NCI-H526 treated with DMSO at 0.1 percent for 48 hours (cell line): ENCODE measurements at regions not wholly inside any gene's neighbourhood (a gene's known extent, or its start where the extent isn't known, plus 50 kb on each side); places are given as distances from the start of the nearest gene placed in this dataset.
"Not testable (repeated sequence)": the region's sequence is repeated elsewhere in the genome, so short reads cannot be mapped to it uniquely, and the experiment has no call there.

Experiments
- DNase-seq: peaks from one replicate; lab custom pipeline; 2025; lab: John Stamatoyannopoulos, UW

- no peak for DNase-seq
These were observed 287.9 kb downstream of the LTN1 start for GRCh38 chr21:28704746-28705145.

- DNase-seq, result no peak
These were observed 288.8 kb downstream of the LTN1 start for GRCh38 chr21:28703861-28704260.

DNA sequence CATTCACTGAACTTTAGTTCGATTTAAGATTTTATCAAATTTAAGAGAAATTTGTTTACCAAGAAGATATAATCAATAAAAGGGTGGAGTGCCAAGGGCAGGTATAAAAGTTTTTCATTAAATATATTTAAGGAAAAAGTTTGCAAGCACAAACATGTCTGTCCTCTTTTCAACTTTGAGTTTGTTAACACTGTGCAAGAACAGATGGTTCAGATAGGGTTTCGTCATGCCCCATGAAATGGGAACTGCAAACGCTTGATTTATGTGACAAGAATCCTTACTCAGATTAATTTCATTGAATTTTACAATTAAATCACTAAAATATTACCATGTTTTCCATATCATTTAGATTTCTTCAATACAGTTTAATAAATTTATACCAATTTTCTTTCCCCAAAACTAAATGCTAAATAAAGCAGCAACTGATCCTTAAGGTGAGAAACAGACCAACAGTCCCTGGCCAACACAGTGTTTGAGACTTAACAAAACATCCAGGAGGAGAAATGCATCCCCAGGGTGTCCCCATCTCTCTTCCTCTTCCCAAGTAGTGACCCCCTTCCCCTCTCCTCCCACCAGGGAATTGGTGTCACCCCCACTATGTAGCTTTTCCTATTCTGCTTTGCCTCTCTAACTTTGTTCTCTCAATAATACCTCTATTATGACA, 292.9 kb downstream of the LTN1 start:
- DNase-seq, result no peak

DNA sequence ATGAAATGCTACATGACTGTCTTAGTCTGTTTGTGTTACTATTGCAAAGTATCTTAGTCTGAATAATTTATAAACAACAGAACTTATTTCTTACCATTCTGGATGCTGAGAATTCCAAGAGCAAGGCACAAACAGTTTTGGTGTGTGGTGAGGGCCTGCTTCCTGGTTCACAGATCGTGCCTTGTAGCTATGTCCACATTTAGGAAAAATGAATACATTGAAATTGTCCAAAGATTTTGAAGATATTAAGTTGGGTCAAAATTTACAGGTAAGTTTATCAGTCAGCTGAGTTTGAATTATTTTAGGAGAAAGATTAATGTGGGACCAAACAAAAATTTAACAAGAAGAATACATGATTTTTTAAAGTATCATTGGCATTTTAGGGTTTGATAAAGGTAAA, 293.5 kb downstream of the LTN1 start:
- no peak for DNase-seq

DNA sequence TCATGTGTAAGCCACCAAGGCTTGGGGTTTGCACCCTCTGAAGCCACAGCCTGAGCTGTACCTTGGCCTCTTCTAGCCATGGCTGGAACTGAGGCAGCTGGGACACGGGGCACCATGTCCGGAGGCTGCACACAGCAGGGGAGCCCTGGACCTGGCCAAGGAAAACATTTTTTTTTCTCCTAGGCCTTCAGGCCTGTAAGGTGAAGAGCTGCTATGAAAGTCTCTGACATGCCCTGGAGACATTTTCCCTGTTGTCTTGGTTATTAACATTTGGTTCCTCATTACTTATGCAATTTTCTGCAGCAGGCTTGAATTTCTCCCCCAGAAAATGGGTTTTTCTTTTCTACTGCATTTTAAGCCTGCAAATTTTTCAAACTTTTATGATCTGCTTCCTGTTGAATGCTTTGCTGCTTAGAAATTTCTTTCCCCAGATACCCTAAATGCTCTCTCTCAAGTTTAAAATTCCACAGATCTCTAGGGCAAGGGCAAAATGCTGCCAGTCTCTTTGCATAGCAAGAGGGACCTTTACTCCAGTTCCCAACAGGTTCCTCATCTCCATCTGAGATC, 295.8 kb downstream of the LTN1 start:
- no peak for DNase-seq

DNA sequence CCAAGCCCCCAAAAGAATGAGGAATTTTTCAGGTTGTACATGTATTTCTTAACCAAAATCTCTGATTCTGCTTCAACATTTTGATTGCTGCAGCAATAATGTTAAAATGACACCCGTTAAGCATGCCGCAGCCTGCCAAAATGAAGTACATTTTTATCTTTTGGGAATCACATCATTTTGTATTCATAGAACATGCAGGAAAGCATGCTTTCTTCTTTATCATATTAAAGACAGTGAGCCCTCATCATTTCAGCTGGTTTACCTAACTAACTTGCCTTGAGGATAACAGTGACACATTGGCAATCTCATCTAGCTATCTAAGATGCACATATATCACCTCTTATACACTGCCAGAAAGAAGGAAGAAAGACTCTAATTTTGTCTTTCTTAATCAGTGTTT, 299.2 kb downstream of the LTN1 start:
- no peak for DNase-seq

GRCh38 chr21:28690196-28690595, 302.5 kb downstream of the LTN1 start:
- no peak for DNase-seq

DNA sequence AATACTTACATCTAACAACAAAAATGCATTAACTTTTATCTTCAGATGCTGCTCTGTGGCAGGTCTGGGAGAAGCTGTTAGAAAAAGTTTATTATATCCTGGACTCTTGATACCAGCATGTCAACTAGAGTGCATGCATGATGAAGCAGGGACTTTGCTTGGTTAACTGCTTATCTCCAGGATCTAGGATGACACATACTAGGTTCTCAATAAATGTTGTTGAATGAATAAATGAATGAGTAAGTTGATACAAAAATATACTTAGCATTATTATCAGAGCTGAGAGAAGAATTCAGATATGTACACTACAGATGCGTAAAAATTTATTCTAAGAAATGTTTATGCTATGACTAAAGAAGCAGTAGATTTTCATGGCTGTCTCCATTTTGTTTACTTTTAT, 304.3 kb downstream of the LTN1 start:
- no peak for DNase-seq

- DNase-seq, result no peak
These were observed 305.1 kb downstream of the LTN1 start for GRCh38 chr21:28687586-28687985.

DNA sequence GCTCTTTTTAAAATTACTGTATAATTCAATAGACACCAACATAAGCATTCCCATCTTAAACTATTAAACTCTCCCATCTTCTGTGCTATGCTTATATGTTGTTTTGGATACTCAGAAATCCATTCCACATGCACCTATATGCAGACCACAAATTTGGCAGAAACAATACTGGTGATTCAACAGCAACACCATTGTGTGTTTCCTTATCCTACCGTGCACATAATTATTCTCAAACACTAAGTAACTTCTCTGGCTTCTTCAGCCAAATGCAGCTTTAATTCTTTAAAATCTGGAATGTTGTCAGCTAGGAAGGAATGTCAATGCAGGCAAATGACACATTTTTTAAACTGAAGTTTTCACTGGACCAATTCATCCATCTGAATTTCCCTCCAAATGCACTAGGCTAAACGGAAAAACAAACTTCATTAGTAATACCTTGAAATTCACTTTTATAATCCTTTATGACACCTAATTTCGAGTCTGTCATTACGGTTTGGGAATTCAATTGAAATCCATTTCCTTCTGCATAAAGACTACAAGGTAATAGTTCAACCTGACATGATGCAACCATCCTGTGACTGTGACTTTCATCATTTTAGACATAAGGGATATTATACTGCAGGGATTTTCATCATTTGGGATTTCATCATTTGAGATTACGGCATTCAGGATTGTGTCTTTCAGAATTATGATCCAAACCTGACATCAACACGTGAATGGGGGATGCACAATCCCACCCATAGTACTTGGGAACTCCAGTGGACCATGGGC, 308.5 kb downstream of the LTN1 start:
- DNase-seq, result no peak

DNA sequence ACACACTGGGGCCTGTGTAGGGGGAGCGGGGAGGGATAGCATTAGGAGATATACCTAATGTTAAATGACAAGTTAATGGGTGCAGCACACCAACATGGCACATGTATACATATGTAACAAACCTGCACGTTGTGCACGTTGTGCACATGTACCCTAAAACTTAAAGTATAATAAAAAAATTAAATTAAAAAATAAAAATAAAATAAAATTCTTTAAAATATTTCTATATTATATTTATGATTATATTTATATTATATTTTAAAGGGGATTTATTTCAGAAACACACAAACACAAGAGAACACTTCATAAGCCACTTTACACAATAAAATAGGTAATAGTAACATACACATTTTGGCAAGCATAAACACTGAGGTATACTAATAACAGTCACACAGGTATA, 309.8 kb downstream of the LTN1 start:
- DNase-seq, result not testable (repeated sequence)

GRCh38 chr21:28677096-28677495, 315.6 kb downstream of the LTN1 start:
- not testable (repeated sequence) for DNase-seq

DNA sequence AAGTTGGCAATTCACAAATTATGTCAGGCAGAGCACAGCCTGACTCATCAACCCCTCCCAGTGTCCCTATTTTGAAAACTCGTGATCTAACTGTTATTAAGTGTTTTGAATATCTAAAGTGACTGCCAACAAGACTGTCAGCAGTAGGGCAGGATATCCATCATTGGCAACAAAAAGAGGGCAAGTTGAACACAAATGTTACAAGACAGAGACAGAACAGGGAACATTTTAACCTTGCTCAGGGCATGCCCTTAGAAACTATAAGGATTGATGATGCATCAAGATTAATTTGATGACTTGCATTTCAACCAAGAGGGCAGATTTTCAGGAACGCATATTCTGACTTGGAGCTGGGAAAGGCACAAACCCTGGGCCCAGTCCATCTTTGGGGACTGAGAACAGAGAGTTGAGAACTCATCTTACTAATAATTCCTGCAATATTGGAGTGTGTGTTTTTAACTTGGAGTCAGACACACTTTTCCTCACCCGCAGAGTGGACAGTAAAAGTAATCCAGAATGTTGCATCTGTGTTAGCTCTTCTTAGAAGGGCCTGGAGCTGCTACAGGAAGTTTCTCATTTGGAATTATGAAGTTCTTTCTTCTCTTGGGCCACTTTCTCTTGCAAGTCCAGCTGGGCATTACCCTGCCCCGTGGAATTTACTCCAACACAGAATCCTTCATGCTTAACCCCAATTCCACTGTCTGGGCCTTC, 317.2 kb downstream of the LTN1 start:
- no peak for DNase-seq

GRCh38 chr21:28674763-28675162, 317.9 kb downstream of the LTN1 start:
- no peak for DNase-seq

DNA sequence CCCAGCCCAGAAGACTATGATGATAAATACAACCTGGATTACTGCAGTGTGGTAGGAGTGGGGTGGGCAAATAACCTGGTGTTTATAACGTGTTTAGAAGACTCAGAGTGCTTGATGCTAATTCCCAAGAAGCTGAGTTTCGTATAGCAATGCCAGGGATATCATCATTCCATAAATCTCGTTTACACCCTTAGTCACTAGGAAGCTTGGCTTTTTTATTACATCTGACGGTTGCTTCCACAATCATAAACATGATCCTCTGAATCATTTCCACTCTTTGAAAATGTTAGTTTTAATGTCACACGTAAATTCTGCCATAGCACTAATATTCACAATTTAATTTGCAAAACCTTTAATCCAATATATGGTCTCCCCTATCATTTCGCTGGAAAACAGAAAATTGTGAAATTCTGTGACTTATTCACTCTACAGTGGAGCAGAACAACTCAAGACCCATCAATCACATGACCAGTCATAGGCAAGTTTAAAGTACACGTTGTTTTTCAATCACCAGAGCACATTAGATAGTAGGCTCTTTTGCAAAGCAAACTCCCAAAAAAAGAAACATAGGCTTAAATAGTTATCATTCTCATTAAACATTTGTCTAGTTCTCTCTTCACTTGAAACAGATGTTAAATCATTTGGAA, 321.0 kb downstream of the LTN1 start:
- DNase-seq, result no peak

GRCh38 chr21:28669971-28670653, 322.6 kb downstream of the LTN1 start:
- DNase-seq, result no peak

DNA sequence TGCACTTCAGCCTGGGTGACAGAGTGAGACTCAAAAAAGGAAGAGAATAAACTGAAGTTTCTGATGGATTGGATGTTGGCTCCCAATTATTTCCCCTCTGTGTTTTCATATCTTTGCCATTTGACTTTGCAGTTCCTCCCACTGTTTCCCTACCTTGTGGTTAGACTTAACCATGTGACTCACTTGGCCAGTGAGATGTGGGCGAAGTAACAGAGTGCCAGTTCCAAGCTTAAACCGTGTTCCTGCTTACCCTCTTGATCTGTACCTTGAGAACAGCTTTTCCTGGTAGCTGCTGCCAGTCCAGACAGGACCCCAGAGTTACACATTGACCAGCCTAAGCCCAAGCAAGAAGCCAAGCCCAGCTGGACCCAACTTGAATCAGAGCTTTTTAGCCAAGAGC, 323.4 kb downstream of the LTN1 start:
- DNase-seq, result no peak

DNA sequence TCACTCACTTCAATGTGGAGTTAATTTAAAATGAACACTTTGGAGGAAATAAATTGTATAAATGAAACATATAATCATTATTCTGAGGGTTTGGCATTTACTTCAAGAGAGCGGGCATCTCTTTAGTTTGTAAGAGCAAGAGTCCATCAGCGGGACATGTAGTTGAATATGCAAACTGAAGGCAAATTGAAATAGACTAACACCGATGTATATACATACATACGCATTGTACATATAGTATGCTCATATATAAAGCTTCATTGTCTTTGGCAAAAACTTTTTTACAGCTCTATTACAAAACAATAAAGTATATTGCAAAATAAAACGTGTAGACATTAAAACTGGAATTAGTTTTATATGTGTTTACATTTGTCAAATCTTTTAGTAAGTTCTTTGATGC, 328.9 kb downstream of the LTN1 start:
- no peak for DNase-seq

DNA sequence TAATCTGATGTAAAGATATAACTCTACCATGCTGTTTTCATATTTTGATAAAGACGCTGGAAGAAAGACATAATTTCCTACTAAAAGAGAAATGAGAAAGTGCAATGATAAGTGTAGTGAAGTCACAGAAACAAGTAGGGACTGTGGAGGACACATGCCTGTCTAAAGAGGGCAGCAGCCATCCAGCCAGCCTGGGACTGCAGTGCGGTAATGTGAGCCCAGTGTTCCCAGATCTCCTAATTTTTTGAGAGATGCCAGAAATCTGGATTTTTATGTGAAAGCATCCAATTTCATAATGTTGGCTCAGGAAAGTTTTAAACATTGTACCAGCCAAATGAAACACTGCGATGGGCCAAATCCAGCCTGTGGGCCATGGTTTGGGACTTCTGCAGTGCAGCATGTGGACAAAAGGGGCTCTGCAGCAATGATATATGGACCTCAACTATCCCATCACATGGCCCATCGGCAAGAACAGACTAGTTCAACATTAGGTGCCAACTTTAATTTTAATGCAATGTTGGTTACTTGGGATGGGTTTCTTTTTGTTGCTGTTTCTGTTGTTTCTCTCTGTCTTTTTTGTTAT, 329.5 kb downstream of the LTN1 start:
- no peak for DNase-seq

GRCh38 chr21:28657566-28657965, 335.1 kb downstream of the LTN1 start:
- no peak for DNase-seq

GRCh38 chr21:28655471-28655870, 337.2 kb downstream of the LTN1 start:
- DNase-seq, result no peak
